GM19468 (cell line): ENCODE measurements at regions not wholly inside any gene's neighbourhood (a gene's known extent, or its start where the extent isn't known, plus 50 kb on each side); places are given as distances from the start of the nearest gene placed in this dataset.
"Not testable (repeated sequence)": the region's sequence is repeated elsewhere in the genome, so short reads cannot be mapped to it uniquely, and the experiment has no call there.

ENCODE experiments used
- ATAC-seq: cut with Tn5 transposase; IDR thresholded peaks from one replicate; pipeline ENCODE4 v1.9.1; 2021; ENCODE audit warnings: mild to moderate bottlenecking, moderate library complexity, moderate number of reproducible peaks; ENCODE audit not compliant: unreplicated experiment; ENCODE audit errors: extremely low read depth

GRCh38 chr10:107966826-107967225, 802.3 kb upstream of the SORCS1 start:
- ATAC-seq = no peak

GRCh38 chr10:107952649-107953556, 788.4 kb upstream of the SORCS1 start:
- ATAC-seq = no peak

GRCh38 chr10:107950411-107951062, 786.0 kb upstream of the SORCS1 start:
- not testable (repeated sequence) for ATAC-seq

GRCh38 chr10:107942826-107943225, 778.3 kb upstream of the SORCS1 start:
- ATAC-seq = no peak

GRCh38 chr10:107933076-107933475, 768.6 kb upstream of the SORCS1 start:
- ATAC-seq = no peak

- no peak for ATAC-seq
Observed at GRCh38 chr10:107931808-107932207, 767.3 kb upstream of the SORCS1 start.

- no peak for ATAC-seq
Observed at GRCh38 chr10:107930037-107930436, 765.5 kb upstream of the SORCS1 start.

- no peak for ATAC-seq
Observed at GRCh38 chr10:107924458-107924857, 760.0 kb upstream of the SORCS1 start.

GRCh38 chr10:107919626-107920235, 755.2 kb upstream of the SORCS1 start:
- no peak for ATAC-seq

- no peak for ATAC-seq
Observed at GRCh38 chr10:107918171-107918570, 753.7 kb upstream of the SORCS1 start.

GRCh38 chr10:107915215-107915610, 750.7 kb upstream of the SORCS1 start:
- ATAC-seq = no peak

- ATAC-seq = peak; percentile 26
Observed at GRCh38 chr10:107914450-107915214, 750.1 kb upstream of the SORCS1 start.

- no peak for ATAC-seq
Observed at GRCh38 chr10:107913317-107914294, 749.1 kb upstream of the SORCS1 start.

GRCh38 chr10:107901076-107901475, 736.6 kb upstream of the SORCS1 start:
- ATAC-seq = no peak

GRCh38 chr10:107900131-107900530, 735.6 kb upstream of the SORCS1 start:
- no peak for ATAC-seq

- ATAC-seq = no peak
Observed at GRCh38 chr10:107899502-107900062, 735.1 kb upstream of the SORCS1 start.

GRCh38 chr10:107899075-107899474, 734.6 kb upstream of the SORCS1 start:
- ATAC-seq = no peak

GRCh38 chr10:107898392-107898791, 733.9 kb upstream of the SORCS1 start:
- no peak for ATAC-seq

- no peak for ATAC-seq
Observed at GRCh38 chr10:107894516-107894915, 730.0 kb upstream of the SORCS1 start.
